ENCODE measurements at regions not wholly inside any gene's neighbourhood (a gene's known extent, or its start where the extent isn't known, plus 50 kb on each side); places are given as distances from the start of the nearest gene placed in this dataset.

DNA sequence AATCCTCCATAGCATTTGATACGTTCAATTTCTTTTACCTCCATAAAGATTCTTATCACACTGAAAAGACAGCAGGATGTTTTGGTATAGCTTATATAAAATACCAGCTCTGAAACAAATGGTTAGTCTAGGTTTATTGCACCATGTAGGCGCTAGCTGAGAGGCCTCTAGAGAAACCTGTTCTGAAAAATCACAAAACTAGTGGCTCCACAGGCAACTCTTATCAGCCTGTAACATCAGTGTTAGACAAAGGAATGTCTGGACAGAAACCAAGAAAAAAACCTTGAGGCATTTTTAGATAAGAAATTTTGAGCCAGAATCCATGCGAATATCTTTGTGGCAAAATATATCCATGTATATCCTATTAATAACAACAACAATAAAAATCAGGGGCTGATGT lies 440.4 kb upstream of the MAP2 start (continued):
- TF ChIP-seq, protein P1, sequence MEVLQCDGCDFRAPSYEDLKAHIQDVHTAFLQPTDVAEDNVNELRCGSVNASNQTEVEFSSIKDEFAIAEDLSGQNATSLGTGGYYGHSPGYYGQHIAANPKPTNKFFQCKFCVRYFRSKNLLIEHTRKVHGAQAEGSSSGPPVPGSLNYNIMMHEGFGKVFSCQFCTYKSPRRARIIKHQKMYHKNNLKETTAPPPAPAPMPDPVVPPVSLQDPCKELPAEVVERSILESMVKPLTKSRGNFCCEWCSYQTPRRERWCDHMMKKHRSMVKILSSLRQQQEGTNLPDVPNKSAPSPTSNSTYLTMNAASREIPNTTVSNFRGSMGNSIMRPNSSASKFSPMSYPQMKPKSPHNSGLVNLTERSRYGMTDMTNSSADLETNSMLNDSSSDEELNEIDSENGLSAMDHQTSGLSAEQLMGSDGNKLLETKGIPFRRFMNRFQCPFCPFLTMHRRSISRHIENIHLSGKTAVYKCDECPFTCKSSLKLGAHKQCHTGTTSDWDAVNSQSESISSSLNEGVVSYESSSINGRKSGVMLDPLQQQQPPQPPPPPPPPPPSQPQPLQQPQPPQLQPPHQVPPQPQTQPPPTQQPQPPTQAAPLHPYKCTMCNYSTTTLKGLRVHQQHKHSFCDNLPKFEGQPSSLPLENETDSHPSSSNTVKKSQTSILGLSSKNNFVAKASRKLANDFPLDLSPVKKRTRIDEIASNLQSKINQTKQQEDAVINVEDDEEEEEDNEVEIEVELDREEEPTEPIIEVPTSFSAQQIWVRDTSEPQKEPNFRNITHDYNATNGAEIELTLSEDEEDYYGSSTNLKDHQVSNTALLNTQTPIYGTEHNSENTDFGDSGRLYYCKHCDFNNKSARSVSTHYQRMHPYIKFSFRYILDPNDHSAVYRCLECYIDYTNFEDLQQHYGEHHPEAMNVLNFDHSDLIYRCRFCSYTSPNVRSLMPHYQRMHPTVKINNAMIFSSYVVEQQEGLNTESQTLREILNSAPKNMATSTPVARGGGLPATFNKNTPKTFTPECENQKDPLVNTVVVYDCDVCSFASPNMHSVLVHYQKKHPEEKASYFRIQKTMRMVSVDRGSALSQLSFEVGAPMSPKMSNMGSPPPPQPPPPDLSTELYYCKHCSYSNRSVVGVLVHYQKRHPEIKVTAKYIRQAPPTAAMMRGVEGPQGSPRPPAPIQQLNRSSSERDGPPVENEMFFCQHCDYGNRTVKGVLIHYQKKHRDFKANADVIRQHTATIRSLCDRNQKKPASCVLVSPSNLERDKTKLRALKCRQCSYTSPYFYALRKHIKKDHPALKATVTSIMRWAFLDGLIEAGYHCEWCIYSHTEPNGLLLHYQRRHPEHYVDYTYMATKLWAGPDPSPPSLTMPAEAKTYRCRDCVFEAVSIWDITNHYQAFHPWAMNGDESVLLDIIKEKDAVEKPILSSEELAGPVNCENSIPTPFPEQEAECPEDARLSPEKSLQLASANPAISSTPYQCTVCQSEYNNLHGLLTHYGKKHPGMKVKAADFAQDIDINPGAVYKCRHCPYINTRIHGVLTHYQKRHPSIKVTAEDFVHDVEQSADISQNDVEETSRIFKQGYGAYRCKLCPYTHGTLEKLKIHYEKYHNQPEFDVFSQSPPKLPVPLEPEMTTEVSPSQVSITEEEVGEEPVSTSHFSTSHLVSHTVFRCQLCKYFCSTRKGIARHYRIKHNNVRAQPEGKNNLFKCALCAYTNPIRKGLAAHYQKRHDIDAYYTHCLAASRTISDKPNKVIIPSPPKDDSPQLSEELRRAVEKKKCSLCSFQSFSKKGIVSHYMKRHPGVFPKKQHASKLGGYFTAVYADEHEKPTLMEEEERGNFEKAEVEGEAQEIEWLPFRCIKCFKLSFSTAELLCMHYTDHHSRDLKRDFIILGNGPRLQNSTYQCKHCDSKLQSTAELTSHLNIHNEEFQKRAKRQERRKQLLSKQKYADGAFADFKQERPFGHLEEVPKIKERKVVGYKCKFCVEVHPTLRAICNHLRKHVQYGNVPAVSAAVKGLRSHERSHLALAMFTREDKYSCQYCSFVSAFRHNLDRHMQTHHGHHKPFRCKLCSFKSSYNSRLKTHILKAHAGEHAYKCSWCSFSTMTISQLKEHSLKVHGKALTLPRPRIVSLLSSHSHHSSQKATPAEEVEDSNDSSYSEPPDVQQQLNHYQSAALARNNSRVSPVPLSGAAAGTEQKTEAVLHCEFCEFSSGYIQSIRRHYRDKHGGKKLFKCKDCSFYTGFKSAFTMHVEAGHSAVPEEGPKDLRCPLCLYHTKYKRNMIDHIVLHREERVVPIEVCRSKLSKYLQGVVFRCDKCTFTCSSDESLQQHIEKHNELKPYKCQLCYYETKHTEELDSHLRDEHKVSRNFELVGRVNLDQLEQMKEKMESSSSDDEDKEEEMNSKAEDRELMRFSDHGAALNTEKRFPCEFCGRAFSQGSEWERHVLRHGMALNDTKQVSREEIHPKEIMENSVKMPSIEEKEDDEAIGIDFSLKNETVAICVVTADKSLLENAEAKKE (CRISPR knock-in tag; IDR thresholded peaks at IDR 0.05) = no peak
- TF ChIP-seq ZNF114 (CRISPR knock-in tag; IDR thresholded peaks at IDR 0.05) (no peak), NANOG (IDR thresholded peaks at IDR 0.05; ENCODE audit: borderline replicate concordance) (no peak)
- TF ChIP-seq, protein P2, sequence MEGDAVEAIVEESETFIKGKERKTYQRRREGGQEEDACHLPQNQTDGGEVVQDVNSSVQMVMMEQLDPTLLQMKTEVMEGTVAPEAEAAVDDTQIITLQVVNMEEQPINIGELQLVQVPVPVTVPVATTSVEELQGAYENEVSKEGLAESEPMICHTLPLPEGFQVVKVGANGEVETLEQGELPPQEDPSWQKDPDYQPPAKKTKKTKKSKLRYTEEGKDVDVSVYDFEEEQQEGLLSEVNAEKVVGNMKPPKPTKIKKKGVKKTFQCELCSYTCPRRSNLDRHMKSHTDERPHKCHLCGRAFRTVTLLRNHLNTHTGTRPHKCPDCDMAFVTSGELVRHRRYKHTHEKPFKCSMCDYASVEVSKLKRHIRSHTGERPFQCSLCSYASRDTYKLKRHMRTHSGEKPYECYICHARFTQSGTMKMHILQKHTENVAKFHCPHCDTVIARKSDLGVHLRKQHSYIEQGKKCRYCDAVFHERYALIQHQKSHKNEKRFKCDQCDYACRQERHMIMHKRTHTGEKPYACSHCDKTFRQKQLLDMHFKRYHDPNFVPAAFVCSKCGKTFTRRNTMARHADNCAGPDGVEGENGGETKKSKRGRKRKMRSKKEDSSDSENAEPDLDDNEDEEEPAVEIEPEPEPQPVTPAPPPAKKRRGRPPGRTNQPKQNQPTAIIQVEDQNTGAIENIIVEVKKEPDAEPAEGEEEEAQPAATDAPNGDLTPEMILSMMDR (conservative IDR thresholded peaks at IDR 0.05; ENCODE audit: low read depth in 2 of 2) = no peak

DNA sequence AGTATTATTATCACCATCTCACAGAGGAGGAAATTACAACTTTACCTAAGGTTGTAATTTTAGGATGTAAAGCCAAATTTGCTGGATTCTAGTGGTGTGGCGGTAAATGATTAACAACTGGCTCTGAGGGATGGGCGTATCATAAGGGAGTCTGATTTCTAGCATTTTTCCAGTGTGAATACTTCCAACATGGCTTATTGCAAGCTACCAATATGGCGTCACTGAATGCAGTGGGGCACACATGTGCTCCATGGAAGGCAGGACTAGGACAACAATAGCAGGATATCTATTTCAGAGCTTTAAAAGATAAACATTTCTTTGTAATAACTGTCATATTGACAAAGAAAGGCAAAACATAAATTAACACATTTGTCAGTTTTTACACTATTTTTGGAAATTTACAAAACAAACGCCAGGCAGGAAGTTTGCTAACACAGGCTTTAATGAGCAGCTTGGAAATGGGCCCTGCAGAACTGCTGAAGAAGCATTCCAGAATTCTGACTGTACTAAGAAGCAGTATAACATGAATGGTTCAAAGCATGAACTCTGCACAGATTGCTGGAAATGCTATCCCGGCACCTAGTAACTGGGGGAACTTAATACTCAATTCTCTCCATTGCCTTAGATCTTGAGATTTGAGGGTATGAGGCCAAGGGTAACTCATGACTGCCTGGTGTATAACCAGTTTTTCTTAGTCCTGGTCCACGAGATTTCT lies 439.3 kb upstream of the MAP2 start:
- H3K4me2 ChIP-seq = no peak overlapping the region
- no peak overlapping the region for H3K27ac Mint-ChIP-seq
- no peaks in the 10 kb centered on the region for H3K36me3 ChIP-seq (ENCODE audit: insufficient read depth)
- no peak overlapping the region for H3K4me3 ChIP-seq
- H3K27me3 Mint-ChIP-seq (ENCODE audit: insufficient read depth, low read depth, poor library complexity) = no peaks in the 10 kb centered on the region
- no peak for DNase-seq (ENCODE audit: low spot score)
- no peak overlapping the region for H3K4me3 Mint-ChIP-seq
- no peak for ATAC-seq
- no peaks in the 10 kb centered on the region for H3K36me3 Mint-ChIP-seq (ENCODE audit: low read depth)
- no peaks in the 10 kb centered on the region for H3K9me3 Mint-ChIP-seq
- H3K4me1 Mint-ChIP-seq = peaks cover 7% of the 10 kb centered on the region; the same call in 2 of the 3 replicates
- H3K79me2 ChIP-seq (replicated peaks; ENCODE audit: insufficient read depth) = no peaks in the 10 kb centered on the region
- no peaks in the 10 kb centered on the region for H3K4me1 ChIP-seq (ENCODE audit: insufficient read depth)
- H3K27ac ChIP-seq (ENCODE audit: low read depth) = no peak overlapping the region
- H4K20me1 ChIP-seq (replicated peaks; ENCODE audit: insufficient read depth) = no peaks in the 10 kb centered on the region
- H2AFZ ChIP-seq = no peak overlapping the region
- no peaks in the 10 kb centered on the region for H3K27me3 ChIP-seq (ENCODE audit: insufficient read depth)
- peaks cover 6% of the 10 kb centered on the region; the same call in 1 of the 2 replicates for H3K9me2 ChIP-seq (ENCODE audit: insufficient read depth)
- no peaks in the 10 kb centered on the region for H3F3A ChIP-seq (replicated peaks; ENCODE audit: low read depth)
- no peak for TF ChIP-seq NANOG (IDR thresholded peaks at IDR 0.05; ENCODE audit: borderline replicate concordance)
- no peak for TF ChIP-seq STAT1 (IDR thresholded peaks at IDR 0.05; ENCODE audit: unreplicated experiment)
- TF ChIP-seq ZNF114 (CRISPR knock-in tag; IDR thresholded peaks at IDR 0.05) = no peak
- no peak for TF ChIP-seq EZH2phosphoT487 (IDR thresholded peaks at IDR 0.05; ENCODE audit: unreplicated experiment)
- TF ChIP-seq, protein P1 (CRISPR knock-in tag; IDR thresholded peaks at IDR 0.05) = no peak
